GF-D8 (cell line): ENCODE measurements at regions not wholly inside any gene's neighbourhood (a gene's known extent, or its start where the extent isn't known, plus 50 kb on each side); places are given as distances from the start of the nearest gene placed in this dataset.

ENCODE experiments used
- DNase-seq: peaks from one replicate; lab custom pipeline; 2025; lab: John Stamatoyannopoulos, UW

DNA sequence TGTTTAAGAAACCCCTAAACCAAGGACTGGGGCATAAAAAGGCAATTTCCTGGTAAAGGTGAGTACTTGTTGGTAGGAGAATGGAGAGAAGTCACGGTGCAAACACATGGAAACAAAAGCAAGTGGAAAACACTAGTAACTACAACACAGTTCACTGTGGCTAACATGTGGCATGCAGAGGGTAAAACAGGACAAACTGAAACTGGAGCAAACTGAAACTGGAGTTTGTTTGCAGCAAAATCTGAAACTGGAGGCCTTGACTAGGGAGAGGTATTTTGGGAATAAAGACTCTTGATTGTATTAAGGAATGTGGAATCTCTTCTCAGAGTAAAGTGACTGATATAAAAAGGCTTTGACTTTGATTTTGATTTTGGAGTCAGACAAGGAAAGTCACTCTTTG is 376.3 kb upstream of the PRMT6 start:
- DNase-seq, result no peak

DNA sequence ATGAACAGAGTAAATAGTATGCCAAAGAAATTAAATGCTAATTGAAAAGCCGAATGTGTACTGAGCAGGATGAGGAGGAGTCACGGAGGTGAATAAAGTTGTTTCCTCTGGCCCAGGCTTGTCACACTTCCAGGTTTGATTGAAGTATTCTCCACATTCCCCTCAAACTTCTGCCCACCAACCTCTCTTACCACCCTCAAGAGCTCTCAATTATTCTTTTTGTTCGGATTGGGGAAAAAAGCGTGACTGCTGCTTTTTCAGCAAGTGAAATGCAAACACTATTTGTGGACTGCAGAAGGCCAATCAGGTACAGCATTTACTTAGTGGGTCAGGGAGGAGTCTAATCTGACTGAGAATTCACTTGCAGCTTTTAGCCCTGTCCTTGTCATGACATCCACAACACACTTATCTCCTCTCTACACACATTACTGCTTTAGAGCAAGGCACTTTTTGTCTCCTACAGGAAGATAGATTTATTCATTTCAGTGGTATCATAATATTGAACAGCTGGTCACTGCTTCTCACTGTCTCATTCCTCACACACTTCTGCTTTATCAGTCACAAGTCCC is 375.6 kb upstream of the PRMT6 start:
- DNase-seq, result no peak

DNA sequence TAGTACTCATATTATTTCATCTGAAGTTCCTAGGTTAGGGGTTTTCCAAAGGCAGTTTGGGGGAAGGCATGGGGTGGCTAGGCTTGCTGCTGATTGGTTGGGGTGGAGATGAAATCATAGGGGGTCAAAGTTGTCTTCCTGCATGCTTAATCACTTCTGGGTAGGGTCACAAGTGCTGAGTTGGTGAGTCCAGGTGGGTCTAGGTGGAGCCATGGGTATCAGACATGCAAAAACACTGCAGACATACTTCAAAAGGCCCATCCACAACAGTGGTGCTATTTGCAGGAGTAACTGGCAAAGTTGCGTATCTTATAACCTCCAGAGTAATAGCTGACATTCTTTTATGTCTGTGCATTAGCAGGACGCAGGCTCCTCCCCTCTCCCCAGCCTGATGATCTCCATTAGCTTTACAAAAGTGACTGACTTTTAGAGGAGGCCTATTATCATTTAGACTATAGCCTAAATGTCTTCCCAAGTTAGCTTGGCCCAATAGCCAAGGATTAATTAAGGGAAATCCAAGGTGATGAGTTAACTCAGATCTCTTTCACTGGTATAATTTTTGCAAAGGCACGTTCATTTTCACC is 374.4 kb upstream of the PRMT6 start:
- DNase-seq, result no peak

DNA sequence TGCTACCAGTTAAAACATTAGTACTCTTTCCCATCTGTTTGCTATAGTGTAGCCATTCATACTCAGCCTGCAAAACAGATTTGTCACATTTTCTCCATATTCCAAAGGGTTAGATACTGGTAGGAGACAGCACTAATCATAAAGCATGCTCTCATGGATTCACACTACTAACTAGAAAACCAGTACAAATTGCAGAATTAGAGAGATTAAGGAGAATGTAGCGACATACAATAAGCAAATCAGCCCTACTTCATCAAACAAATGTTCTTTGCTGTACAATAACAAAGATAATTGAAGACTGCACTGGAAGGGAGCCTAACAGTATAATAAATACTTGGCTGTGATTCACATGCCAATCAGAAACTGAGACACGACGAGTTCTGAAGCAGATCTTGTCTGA is 368.0 kb upstream of the PRMT6 start:
- no peak for DNase-seq

DNA sequence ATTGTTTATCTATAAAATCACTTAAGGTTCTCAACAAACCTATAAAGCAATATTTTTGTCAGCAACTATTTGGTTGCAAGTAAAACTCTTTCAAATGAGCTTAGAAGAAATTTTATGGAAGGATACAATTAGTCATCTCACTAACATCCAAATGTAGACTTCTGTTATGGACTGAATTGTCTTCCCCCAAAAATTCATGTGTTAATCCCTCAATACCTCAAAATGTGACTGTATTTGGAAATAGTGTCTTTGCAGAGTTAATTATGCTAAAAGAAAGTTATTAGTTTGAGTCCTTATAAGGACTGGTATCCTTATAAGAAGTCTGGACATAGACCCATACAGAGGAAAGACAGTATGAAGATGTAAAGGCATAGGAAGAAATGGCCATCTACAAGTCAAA is 357.8 kb upstream of the PRMT6 start:
- no peak for DNase-seq

DNA sequence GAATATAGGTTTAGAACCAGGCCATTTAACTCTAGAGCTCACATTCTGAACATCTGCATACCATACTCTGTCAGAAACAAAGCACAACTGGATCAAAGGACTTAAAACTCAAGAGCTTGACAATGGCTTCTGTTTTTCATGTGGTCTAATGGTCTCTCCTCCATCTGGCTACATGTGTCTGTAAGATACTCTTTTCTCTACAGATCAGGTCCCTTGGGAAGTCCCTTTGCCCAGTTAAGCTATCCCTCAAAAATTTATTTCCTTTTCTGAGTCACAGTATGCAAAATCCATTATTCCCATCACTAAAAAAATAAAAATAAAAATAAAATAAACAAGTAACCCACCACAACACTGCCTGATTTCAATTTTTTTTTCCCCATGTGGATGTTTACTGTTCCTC is 357.0 kb upstream of the PRMT6 start:
- no peak for DNase-seq

DNA sequence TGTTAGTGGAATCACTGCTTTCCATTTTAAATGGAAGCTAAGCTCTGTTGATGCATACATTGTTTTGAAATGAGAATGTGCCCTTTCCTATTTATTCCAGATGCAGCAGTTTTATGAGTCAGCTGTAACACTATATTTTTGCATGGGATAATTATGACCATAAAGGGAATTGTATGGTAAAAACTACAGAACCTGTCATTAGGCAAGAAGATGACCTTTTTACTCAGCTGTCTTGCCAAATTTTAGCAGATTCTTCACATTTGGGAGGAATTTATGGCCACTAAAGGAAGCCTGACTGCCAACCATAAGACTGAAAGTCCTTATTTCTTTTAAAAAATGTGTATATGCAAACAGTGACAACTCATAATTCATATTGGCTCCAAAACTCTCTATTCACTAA is 356.3 kb upstream of the PRMT6 start:
- DNase-seq, result no peak

DNA sequence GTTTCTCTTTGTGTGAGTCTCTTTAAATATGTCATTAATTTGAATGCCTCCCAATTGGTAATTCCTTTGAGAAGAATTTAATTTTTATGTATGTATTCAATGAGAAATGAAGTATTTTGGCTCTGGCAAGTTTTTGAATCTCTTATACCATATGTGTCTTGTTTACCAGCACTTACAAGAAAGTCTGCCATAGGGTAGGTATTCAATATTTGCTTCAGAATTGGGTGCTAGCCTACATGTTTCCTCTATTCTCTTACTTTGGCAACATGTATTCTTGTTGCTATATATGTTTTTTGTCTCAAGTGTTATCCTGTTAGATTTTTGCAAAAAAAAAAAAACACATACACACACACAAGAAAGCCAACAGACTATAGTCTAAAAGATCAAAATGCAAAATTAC is 350.5 kb upstream of the PRMT6 start:
- no peak for DNase-seq

DNA sequence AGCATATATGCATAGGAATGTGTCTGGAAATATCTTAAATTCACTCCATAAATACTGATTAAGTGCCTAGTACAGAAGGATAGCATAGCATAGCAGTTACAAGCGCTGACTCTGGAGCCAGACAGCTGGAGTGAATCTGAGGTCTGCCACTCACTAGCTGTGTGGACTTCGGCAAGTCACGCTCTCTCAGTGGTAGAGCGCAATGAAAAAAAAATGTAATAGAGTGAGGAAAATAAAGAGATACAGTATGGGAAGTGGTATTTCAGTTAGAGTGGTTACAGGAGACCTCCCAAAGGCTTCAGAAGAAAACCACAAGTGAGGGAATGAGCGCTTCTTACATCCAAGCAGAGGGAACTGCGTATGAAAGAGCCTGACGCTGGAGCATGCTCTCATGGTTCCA is 338.9 kb upstream of the PRMT6 start:
- DNase-seq, result no peak

DNA sequence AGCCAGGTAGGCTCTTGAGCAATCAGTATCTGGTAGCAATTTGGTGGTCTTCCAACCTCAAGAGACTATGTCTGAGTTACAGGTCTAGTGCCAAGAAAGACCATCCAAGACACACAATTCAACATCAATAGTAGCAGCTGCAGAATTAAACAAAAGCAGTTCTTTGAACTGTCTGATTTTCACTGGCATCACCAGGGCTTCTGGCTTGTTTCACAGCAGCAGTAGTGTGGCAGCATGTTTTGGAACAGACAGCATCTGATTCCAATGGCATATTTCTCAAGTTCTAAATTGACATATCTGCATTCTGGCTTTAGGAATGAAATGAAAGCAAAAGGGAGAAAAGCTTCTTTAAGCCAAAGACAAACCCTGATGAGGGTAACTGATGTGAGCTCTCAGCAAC is 334.7 kb upstream of the PRMT6 start:
- DNase-seq, result no peak

DNA sequence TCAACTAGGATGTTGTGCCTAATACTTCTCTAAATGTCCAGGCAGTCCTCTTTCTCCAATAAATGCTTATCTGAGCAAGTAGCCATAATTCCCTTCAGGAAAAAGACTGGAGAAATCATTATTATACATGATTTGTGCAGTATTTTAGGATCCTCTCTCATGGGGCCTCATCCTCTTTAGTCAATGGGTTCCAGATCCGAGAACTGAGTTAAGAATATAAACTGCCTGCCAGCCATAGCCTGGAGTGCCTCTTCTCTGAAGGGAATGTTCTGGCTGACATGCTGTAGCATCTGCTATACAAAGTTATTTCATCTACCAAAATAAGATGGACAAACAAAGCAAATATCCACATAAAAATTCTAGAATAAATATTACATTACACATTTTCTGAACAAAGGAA is 334.0 kb upstream of the PRMT6 start:
- no peak for DNase-seq

DNA sequence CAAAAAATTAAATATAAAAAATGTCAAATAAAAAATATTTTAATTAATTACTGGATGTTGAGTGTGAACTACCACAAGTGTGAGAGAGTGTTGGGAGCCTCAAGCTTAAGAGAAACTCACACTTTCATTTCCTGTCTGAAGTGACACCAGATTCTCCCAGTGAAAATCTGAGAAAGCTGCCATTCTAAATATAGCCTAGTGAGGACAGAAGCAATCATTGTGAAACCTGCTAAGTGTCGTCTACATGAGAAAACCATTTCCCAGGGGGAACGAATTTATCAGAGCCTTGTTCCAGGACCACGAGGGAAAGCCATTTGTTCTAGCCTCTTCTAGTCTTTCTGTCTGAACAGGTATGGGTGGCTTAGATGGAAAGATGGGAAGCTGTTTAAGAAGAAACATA is 329.3 kb upstream of the PRMT6 start:
- no peak for DNase-seq

DNA sequence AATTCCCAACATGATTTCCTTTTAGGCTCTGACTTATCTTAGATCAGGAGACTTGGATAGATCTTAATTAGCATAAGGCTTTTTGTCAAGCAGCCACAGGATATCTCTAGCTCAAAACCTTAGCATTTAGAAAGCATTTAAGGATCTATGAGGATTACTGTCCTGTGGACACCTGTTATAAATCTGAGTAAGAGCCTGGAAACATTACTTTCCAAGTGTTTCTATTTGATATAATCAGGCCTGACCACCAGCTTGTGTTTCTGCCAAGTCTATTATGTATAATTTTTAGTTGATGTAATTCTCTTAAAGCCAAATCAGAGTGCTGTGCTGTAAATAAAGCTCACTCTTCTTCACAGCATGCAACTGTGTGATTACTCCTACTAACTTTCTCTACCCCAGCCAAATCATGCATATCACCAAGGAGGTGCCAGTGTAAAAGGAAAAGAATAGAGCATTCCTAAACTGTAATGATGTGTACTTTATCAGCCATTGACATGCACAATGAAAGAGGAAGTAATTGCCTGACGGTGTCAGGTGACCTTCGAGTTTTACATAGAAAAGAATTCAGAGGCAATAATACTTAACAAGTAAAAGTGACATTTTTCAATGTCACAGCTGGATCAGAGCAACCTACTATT is 309.9 kb upstream of the PRMT6 start:
- DNase-seq, result no peak

DNA sequence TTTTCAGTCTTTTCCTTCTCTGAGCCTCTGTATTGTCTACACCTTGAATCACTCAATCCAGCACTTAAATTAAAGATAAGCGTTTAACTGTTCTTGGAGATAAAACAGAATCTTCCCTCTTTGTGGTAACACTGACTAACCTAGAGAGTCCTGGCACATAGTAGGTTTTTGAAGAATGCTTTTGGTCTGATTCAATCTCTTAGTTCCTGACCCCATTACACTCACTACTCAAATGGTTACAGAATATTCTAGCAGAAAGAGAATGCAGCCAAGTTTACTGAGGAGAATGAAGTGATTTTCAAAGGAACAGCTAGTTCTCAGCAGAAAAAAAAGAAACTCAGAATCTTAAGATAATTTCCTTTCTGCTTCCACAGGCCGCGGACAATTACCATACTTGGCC is 309.2 kb upstream of the PRMT6 start:
- no peak for DNase-seq

DNA sequence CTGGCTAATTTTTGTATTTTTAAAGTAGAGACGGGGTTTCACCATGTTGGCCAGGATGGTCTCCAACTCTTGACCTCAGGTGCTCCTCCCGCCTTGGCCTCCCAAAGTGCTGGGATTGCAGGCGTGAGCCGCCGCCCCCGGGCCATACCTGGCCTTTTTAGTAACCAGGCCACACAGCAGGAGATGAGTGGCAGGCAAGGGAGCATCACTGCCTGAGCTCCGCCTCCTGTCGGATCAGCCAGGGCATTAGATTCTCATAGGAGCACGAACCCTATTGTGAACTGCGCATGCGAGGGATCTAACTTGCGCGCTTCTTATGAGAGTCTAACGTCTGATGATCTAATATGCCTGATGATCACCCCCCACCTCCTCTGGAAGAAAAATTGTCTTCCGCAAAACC is 308.7 kb upstream of the PRMT6 start:
- no peak for DNase-seq

DNA sequence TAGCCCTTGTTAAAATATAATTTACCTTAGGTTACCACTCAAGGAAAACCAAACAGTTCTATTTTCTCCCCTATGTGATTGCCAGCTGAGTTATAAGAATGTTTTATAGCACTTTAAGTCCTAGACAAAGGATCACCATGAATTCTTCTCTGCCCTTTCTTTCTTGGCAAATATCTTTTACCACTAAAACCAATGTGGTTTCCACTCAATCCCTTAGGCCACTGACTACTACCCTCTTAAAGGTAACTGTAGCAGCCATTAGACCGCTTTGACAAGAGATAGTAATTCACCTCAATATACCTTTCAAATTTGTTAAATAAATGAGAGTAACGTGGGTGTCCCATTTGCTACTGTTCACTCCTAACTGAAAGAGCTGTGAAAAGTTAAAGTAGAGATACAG is 307.9 kb upstream of the PRMT6 start:
- DNase-seq, result no peak

DNA sequence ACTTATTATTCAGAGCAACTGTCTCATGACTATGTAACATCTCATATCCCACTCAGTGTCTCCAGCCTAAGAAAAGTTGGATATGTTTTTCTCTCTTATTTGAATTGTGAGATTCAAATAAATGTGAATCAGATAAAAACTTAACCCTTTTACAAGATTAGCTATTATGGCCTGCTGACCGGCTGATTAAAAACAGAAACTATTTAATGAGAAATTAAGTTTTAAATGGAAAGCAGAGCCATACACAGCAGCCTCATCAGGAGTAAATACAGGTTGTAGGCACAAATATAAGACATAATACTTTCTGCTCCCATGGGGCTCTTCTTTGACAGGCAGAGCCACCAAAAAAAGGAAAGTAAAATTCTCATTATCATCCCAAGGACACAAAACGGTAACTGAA is 307.0 kb upstream of the PRMT6 start:
- no peak for DNase-seq

DNA sequence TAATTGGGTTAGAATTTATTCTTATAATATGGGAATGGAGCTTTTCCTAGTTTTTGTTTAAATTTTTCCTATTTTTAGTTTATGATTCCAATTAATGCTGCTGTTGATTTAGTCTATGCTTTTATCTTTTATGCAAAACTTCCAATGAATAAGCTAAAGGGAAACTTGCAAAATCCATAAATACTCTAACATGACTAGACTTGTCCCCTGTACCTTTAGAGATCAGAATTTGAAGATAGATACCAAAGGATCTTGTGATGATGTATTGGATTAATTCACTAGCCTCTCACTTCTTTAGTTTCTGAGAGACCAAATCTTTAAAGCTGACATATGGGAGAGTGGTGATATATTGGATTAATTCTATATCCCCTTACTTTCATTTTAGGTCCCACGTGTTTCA is 306.6 kb upstream of the PRMT6 start:
- no peak for DNase-seq

DNA sequence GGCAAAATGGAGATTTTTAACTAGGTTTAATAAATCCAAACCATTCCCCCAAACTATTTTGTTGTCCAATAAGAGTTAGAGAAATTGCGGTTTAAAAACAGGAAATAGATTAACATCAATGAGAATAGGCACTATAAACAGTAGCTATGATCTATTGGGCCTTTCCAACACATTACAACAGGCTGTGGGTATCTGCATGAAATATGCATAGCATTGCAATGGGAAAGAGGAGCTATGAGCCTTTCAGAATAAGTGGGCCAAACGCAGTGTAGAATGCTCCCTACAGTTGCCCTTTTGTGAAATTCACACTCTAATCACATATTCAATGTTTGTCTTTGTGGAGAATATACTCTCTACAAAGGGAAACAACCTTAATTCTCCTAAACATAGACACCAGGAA is 305.5 kb upstream of the PRMT6 start:
- DNase-seq, result no peak

DNA sequence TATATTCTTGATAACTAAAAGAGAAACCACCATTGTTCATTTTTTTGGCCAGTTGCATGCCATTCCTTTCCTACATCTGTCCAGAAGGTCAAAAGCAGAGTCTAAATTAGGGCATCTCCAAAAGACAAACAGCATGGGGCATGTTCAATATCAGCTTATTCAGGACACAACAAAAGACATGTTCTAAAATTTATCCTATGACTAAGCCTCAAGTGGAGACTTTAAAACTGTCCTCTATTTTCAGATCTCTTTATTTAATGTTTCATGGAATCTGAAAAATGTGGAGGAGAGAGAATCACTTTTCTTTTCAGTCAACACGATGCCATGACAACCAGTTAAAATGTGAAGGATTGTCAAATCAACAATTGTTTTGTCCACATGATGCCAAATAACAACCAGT is 303.4 kb upstream of the PRMT6 start:
- no peak for DNase-seq

DNA sequence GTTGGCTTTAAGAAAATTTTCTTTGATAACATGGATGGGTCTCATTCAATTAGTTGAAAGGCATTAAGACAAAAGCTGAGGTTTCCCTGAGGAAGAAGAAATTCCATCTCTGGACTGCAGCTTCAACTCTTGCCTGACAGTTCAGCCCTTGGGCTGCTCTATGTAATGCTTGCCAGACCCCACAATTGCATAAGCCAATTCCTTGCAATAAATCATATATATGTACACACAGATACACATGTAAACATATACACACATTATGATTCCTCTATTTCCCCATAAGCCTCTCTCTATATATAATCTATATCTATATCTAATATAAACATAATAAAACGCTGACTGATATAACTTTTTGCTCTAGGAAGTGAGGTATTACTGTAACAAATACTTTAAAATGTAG is 301.5 kb upstream of the PRMT6 start:
- no peak for DNase-seq

DNA sequence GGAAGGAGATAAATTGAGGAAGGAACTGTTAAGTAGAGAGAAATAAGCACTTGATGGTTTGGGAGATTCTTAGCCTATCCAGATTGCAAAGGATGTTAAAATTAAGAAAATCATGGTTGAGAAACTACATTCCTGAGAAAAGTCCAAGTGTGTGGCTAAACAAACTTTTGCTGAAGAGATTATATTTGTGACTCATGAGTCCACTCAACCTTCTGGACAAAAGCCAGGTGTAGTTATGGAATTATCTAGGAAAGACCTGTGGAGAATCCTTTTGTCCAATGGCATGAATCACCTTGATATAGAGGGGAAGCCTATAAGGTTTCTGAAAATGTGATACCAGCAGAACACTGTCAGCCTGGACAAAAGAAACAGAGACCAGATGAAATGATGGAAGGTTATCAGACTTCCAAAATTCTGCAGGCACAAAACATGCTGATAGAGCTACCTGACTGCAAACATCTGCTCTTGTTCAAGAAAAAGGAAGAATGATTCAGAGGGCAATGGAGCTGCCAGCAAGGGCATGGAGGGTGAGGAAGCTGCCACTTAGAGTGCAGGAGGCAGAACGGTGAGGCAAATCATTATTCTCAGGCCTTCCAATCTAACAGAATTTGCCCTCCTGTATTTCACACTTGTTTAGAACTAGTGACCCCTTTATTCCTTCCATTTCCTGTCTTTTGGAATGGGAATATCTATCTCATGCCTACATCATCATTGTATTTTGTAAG is 300.6 kb upstream of the PRMT6 start:
- no peak for DNase-seq

DNA sequence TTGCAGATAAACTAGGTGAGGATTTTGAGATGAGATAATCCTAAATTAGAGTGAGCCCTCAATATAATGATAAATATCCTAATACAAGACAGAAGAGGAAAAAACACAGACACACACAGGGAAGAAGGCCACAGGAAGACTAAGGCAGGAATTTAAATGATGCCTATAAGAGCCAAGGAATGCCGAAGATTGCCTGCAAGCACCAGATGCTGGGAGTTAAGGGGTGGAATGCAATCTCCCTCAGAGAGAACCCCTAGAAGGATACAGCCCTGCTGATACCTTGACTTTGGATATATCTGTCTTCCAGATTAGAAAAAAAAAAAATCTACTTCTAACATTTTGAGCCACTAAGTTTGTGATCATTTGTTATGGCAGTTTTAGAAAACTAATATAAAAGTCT is 299.7 kb upstream of the PRMT6 start:
- no peak for DNase-seq

DNA sequence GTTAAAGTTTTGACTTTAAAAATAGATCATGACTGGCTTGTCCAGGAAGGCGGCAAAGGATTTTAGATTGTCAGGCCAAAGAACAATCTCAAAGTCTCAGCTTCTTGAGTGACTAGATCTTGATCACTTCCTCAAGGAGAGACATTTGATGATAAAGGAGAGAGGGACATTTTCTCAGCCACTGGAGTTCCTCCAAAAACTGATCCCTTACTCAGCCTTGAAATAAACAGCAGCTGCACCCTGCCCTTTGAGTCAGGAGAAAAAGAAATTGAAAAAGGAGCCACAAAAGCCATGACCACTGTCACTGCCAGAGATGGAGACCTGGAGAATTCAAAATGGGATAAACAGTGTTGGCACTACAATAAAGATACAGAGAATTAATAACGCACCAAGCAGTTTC is 288.4 kb upstream of the PRMT6 start:
- DNase-seq, result no peak
